Gastroesophageal sphincter (tissue), 4 donors: ENCODE measurements at regions not wholly inside any gene's neighbourhood (a gene's known extent, or its start where the extent isn't known, plus 50 kb on each side); places are given as distances from the start of the nearest gene placed in this dataset.

ENCODE experiments used
- ATAC-seq: fragments of 150-250 bp; one replicate; pipeline ENCODE4 v1.9.1; 2016; ENCODE audit warnings: mild to moderate bottlenecking, moderate library complexity
- H3K27ac ChIP-seq, 4 donors: fragments of 200-600 bp; sonication (generic) in 3 of 4; 1 replicate in 3 of 4; 2 replicates in 1 of 4; pipeline ENCODE4 v1.5.1; 2016 to 2019
- H3K27me3 ChIP-seq: fragments of 200-600 bp; sonication (generic); one replicate; pipeline ENCODE4 v1.5.1; 2019
- H3K36me3 ChIP-seq, 2 donors: fragments of 200-600 bp; sonication (generic); one replicate each; pipeline ENCODE4 v1.5.1; 2019; ENCODE audit warnings: control low read depth in 1 of 2
- H3K4me1 ChIP-seq, 3 donors: fragments of 200-600 bp; sonication (generic); 1 replicate in 2 of 3; 2 replicates in 1 of 3; pipeline ENCODE4 v1.5.1; 2016 to 2019; ENCODE audit warnings: control low read depth in 2 of 3
- H3K4me3 ChIP-seq, 2 donors: fragments of 200-600 bp; sonication (generic); one replicate each; pipeline ENCODE4 v1.5.1; 2019; ENCODE audit warnings: mild to moderate bottlenecking in 1 of 2, moderate library complexity in 1 of 2
- H3K9me3 ChIP-seq, 3 donors: fragments of 200-600 bp; sonication (generic); one replicate each; pipeline ENCODE4 v1.5.1; 2017 to 2019; ENCODE audit warnings: control low read depth in 2 of 3
- CTCF ChIP-seq, 4 experiments: fragments of 200-600 bp in 2 of 4; fragments of 450-650 bp in 2 of 4; sonication (generic) in 1 of 4; IDR thresholded peaks; one replicate each; pipeline ENCODE4 v1.5.1; 2017 to 2019; ENCODE audit warnings: antibody characterized with exemption in 4 of 4, mild to moderate bottlenecking in 2 of 4, moderate library complexity in 2 of 4
- EP300 ChIP-seq: sonication (generic); formaldehyde crosslinking; IDR thresholded peaks from one replicate; pipeline ENCODE4 v1.6.1; 2017; ENCODE audit warnings: antibody characterized with exemption, mild to moderate bottlenecking
- POLR2A ChIP-seq, 2 donors: fragments of 450-650 bp; IDR thresholded peaks; one replicate each; pipeline ENCODE4 v1.6.1; 2017; ENCODE audit warnings: antibody characterized with exemption in 2 of 2, mild to moderate bottlenecking in 2 of 2, moderate library complexity in 1 of 2
- POLR2AphosphoS5 ChIP-seq: sonication (generic); formaldehyde crosslinking; IDR thresholded peaks from one replicate; pipeline ENCODE4 v1.6.1; 2017; ENCODE audit warnings: antibody characterized with exemption
- WGBS, 2 donors: methylation state at CpG; one replicate each; pipeline ENCODE4 v1.1.5; 2018; ENCODE audit warnings: low coverage in 1 of 2; 5-methylcytosine and 5-hydroxymethylcytosine counted together

GRCh38 chr14:101033006-101033405, 129.5 kb upstream of the RTL1 start:
- no peak for ATAC-seq
- Histone ChIP-seq H3K9me3 (no peaks in the 10 kb centered on the region), H3K27ac (no peak overlapping the region), H3K4me1 (no peaks in the 10 kb centered on the region), H3K36me3 (no peaks in the 10 kb centered on the region), H3K4me3 (no peak overlapping the region), H3K27me3 (no peaks in the 10 kb centered on the region)
- WGBS, 2 donors: 70% methylated on average over 2 of the region's 7 CpGs; no CpG with 5 or more reads in 1 of the 2 donors
- TF ChIP-seq POLR2AphosphoS5 (no peak), EP300 (no peak), CTCF (IDR thresholded peaks at IDR 0.05) (no peak)

- H3K4me3 ChIP-seq: no peak overlapping the region
- no peaks in the 10 kb centered on the region for H3K4me1 ChIP-seq
- no peaks in the 10 kb centered on the region for H3K36me3 ChIP-seq
- H3K27me3 ChIP-seq: no peaks in the 10 kb centered on the region
- no peak for ATAC-seq
- no peaks in the 10 kb centered on the region for H3K9me3 ChIP-seq
- WGBS, 2 donors: 88% methylated on average over 4 of the region's 23 CpGs; no CpG with 5 or more reads in 1 of the 2 donors
- H3K27ac ChIP-seq: no peak overlapping the region
- TF ChIP-seq CTCF (IDR thresholded peaks at IDR 0.05) (no peak), POLR2A (IDR thresholded peaks at IDR 0.05) (no peak), EP300 (no peak), POLR2AphosphoS5 (no peak)
Measured at GRCh38 chr14:101033446-101034165, 130.1 kb upstream of the RTL1 start.

GRCh38 chr14:101034986-101035385, 131.5 kb upstream of the RTL1 start:
- TF ChIP-seq EP300: no peak
- no peak overlapping the region for H3K27ac ChIP-seq
- no peak overlapping the region for H3K4me3 ChIP-seq
- H3K4me1 ChIP-seq: no peaks in the 10 kb centered on the region
- H3K27me3 ChIP-seq: no peaks in the 10 kb centered on the region
- no peaks in the 10 kb centered on the region for H3K9me3 ChIP-seq
- no peak for ATAC-seq
- H3K36me3 ChIP-seq: no peaks in the 10 kb centered on the region
- 93% methylated on average over 3 of the region's 7 CpGs; no CpG with 5 or more reads in 1 of the 2 donors for WGBS, 2 donors

GRCh38 chr14:101035466-101036225, 132.1 kb upstream of the RTL1 start:
- H3K4me1 ChIP-seq: no peaks in the 10 kb centered on the region
- ATAC-seq: no peak
- H3K9me3 ChIP-seq: no peaks in the 10 kb centered on the region
- H3K4me3 ChIP-seq: no peak overlapping the region
- 82 to 94% methylated on average over 4 to 8 of the region's 15 CpGs for WGBS, 2 donors
- H3K27me3 ChIP-seq: no peaks in the 10 kb centered on the region
- no peaks in the 10 kb centered on the region for H3K36me3 ChIP-seq
- no peak for TF ChIP-seq CTCF (IDR thresholded peaks at IDR 0.05)
- no peak for TF ChIP-seq POLR2A (IDR thresholded peaks at IDR 0.05)
- TF ChIP-seq POLR2AphosphoS5: no peak
- no peak overlapping the region for H3K27ac ChIP-seq

GRCh38 chr14:101037021-101037817, 133.7 kb upstream of the RTL1 start:
- Histone ChIP-seq H3K4me3 (no peak overlapping the region), H3K9me3 (no peaks in the 10 kb centered on the region), H3K27me3 (no peaks in the 10 kb centered on the region), H3K36me3 (no peaks in the 10 kb centered on the region), H3K4me1 (no peaks in the 10 kb centered on the region), H3K27ac (no peak overlapping the region)
- 67 to 68% methylated on average over 1 to 10 of the region's 12 CpGs for WGBS, 2 donors
- TF ChIP-seq POLR2A (IDR thresholded peaks at IDR 0.05) (no peak), POLR2AphosphoS5 (no peak), EP300 (no peak), CTCF (IDR thresholded peaks at IDR 0.05) (no peak)
- ATAC-seq: no peak
